HG03097 (cell line): ENCODE measurements at regions not wholly inside any gene's neighbourhood (a gene's known extent, or its start where the extent isn't known, plus 50 kb on each side); places are given as distances from the start of the nearest gene placed in this dataset.
"Not testable (repeated sequence)": the region's sequence is repeated elsewhere in the genome, so short reads cannot be mapped to it uniquely, and the experiment has no call there.

Experiments used
- ATAC-seq: cut with Tn5 transposase; IDR thresholded peaks from one replicate; pipeline ENCODE4 v1.9.1; 2021; ENCODE audit not compliant: unreplicated experiment, low FRiP score

DNA sequence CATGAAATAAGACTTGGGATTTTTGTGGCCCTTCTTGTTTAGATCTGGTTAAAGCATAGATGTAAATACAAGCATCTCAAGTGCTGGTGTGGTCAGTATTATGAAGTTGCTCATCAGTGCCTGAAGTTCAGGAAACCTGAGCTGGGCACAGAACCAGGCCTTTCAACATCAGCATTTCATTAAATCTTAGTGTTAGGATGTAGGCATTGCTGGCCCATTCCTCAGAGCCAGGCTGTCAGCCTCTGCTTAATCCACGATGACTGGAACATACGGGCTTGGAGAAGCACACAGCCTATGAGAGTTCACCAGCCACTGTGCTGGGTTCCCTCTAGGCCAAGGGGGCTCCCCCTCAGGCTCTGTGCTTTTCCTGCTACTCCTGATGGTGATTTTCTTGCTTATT lies 270.2 kb downstream of the EN1 start:
- no peak for ATAC-seq

DNA sequence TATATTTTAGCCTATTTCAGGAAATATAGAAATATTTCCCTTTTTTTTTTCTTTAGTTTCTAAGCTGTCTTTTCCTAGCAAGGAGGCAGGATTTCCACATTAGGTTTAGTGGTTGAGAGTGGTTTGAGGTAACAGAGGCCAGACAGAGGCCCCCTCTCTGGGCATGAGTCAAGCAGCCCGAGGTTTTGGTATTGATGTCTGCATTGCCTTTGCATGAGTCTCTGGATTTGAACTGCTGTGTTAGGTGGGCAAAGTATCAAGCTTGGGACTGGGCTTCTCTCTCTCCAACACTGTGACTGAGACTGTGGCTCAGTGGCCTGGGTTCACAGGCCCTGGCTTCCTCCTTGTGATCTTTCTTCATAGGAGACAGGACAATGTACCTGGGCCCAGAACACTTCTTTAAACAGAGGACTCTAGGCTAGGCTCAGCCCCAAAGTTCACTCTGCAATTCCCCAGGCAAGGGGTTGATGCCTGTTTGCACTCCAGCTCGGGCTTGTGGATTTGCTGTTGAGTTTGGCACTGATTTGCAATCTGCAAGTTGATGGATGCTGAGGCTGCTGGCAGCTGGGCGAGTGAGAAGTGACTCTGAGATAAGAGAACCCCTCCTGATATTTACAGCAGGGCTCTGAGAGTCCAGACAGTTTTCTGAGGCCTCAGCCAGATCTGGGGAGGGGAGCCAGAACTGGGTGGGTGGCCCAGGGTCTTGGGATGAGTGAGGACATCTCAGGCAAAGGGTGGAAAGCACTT lies 271.2 kb downstream of the EN1 start:
- no peak for ATAC-seq

DNA sequence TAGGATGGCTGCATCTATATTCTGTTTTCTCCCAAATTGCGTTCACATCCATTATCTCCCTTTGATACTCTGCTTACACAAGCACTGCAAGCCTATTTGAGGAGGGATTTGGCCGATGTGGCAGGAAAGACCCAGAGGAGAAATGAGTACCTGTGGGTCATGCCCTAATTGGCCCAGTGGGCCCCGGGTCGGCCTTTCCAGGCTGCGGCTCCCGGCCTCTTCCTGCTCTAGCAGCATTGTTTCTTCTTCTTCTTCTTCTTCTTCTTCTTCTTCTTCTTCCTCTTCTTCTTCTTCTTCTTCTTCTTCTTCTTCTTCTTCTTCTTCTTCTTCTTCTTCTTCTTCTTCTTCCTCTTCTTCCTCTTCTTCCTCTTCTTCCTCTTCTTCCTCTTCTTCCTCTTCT lies 275.1 kb downstream of the EN1 start:
- not testable (repeated sequence) for ATAC-seq

DNA sequence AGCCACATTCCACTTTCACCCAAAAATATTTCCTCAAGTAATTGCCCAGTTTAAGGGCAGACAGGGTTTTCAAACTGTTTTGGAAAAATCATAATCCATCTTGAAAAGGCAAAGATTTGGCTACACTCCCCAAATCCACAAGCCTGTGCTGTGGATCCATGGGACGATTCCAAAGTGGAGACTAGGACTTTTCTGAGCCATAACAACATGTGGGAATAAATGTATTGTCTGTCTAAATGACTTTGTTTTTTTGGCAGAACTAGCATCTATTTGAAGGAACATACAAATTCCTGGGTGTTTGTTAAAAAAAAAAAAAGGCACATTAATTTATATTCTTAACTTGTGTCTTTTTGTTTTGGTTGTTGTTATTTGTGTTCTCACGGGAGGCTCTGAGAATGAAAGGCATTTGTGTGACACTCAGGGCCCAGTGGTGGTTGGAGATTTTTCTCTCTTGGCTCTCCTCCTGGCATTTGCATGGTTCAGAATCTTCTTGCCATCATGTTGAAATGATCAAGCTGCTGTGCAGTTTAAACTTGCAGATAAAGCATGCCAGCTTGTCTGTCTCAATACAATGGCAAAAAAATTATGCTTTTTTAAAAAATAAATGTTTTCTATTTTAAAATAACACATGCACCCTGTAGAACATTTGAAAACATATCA lies 277.4 kb downstream of the EN1 start:
- no peak for ATAC-seq

DNA sequence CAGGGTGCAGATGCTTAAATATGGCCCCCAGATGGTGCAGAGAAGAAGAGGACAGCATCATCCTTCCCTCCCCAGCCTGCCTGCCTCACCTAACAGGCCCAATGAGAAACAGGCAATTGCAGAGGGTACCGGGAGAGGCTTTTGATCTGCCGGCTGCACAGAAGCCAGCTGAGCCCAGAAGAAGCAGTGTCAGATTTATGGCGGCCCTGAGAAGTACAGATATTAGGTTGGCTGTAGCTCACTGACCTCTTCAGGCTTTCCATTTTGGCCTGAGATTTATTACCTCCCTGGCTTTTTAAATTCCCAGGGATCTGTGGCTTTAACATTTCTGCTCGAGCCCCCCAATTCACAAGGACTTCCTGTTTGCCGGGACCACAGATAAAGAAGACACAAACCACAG lies 278.7 kb downstream of the EN1 start:
- no peak for ATAC-seq

DNA sequence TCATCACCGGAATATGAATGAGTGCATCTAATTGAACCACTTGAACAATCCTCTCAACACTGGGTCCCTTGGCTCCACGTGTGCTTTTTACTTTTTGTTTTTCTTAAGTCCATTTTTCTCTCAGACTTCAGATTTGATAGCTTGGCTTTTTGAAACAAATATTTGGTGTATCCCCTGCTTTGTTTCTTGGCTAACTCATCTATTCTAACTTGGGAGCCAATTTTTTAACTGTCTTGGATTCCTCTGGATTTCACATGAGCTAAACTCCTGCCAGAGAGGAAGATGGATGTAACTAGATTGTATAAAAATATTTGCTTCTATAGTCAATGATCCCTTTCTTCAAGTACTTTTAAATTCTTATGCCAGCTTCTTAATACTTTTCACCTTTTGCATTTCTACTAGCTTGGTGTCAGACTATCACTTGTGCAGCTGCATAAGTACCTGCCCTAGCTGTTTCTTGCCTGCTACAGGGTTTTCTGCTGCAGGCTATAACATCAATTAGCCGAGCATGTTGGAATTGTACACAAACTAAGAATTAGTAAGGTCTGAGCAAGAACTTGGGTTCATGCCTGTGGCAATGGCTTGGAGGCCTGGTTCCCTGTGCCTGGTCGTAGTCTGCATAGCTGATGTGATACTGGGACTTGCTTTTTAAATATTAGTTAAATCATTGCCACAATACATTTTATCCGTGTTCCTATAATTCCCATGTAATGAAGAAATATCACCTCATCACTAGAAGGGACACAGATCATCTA lies 281.5 kb downstream of the EN1 start:
- ATAC-seq: no peak

DNA sequence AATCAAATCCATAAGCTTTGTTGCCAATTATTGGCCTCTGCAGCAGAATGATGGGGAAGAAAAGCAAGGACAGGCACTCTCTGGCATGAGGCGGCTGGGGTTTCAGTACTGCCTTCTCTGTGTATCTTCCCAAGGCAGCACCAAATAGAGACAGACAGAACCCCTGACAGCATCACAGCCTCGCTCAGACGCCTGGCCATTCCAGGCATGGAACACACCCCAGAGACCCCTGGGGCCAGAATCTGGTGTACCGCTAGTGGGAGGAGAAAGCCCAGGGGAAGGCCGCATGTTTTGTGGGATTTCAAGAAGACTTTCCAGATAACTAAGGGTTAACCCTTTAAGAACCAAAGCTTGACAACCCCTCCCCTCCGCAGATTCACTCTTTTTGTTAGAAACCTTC lies 282.1 kb downstream of the EN1 start:
- ATAC-seq: no peak

DNA sequence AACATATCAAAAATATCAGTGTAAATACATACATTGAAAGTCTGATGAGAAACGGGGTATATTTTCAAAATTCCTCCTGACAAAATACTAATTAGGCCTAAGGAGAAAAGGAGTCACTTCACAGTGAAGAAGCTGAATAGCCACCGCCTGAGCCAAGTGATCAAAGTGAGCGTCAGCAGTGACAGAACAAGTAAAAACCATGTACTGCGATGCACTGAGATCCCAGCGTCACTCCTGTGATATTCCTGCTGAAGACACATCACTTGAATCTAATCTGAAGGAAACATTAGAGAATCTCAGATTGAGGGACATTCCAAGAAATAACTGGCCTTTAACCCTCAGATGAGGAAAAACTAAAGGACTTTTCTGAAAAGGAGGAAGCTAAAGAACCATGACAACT lies 285.3 kb downstream of the EN1 start:
- no peak for ATAC-seq

DNA sequence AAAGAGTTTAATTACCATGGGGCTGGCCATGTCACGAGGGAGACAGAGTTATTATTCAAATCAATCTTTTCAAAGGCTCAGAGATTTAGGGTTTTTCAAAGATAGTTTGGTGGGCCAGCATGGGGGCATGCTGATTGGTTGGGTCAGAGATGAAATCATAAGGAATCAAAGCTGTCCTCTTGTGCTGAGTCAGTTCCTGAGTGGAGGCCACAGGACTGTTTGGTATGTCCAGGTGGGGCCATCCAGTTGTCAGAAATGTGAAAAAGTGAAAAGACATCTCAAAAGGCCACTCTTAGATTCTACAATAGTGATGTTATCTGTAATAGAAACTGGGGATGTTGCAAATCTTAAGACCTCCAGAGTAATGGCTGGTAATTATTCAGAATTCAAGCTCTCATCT lies 288.6 kb downstream of the EN1 start:
- ATAC-seq: no peak

DNA sequence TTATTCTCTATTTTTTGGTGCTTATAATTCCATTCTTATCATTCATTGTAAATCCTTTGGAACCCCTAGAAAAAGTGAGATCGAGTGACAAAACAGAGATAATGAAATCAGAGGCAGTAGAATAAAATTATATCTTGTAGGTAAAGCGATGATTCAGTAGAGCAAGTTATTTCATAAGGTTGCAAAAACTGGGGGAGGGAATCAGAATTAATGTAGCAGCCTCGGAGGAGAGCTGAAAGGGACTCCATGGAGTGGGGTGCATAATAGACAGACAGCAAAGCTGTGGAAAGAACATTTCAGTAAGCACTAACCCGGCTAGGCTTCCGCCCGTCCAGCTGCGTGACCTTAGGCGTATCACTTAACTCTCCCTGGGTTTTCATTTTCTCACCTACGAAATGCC lies 289.7 kb downstream of the EN1 start:
- ATAC-seq: no peak

DNA sequence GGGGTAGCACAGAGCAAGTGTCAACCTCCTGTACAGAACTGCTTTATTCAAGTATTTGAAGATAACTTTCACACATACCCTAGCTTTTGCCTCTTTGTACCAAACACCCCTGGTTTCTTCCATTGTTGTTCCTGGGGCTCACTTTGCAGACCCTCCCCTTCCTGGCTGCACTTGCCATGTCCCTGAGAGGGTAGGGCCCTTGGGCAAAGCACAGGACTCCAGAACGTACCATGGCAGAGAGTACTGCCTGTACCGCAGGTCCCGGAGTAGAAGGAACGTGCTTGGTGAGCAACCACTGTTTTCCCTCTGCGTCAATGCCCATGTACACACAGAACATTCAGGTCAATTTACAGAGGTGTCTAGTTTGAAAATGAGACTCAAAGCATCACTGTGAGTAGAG lies 290.4 kb downstream of the EN1 start:
- ATAC-seq: no peak

DNA sequence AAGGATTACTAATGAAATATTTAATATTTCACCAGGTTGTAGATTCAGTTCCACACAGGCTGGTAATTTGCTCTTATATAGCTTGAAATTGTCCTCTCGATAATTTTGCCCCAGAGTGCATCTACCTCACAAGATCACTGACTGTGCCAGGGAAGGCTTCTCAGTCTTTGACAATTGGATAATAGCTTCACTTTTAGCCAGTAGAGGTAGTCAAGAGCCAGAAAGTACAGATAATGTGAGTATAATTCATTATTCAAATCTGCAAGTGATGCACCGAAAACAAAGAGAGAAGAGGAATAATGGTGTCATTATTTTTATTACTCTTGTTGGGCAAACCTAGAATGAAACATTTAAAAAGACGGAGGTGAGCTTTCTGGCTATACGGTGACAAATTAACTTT lies 292.8 kb downstream of the EN1 start:
- ATAC-seq: no peak

DNA sequence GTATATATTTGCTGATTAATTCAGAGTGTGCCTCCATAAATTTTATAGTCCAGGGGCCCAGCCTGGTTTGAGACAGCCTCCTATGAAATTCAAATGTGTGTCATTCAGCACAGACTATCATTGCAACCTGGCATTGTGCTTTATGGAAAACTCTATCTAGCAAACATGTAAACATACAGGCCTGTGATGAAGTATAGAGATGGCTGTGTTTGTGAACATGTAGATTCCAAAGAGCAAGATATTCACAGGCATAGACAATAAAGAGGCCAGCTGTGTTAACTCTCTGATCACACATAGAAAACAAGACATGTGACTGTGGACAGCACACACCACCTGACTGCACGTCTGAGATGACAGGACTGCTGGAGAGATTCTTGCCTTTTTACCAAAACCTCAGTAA lies 297.9 kb downstream of the EN1 start:
- ATAC-seq: no peak

DNA sequence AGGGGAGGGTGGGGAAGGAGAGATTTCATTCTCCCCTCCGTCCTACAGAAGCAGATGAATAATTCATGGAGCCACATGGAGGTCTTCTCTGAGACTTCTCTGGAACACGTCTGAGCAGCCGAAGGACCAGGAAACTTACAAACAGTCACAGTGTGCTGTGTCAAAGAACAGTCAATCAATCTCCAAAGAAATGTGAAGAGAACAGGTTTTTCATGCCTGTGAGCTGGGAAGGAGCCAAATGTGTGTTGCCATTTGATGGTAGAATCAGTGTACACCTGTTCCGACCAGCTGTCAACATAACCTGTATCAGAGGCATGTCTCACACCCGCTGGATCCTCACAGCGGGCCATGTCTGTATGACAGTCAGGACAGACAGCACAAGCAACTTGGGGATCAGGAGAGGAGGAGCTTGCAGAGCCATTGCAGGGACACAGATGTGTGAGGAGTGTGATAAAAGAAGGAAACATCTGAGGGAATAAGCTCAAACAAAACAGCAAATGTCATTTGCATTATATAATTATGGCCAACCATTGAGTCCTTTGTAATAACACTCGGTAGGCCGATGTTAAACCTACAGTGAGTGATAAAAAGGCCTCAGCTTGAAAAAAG lies 298.5 kb downstream of the EN1 start:
- no peak for ATAC-seq

DNA sequence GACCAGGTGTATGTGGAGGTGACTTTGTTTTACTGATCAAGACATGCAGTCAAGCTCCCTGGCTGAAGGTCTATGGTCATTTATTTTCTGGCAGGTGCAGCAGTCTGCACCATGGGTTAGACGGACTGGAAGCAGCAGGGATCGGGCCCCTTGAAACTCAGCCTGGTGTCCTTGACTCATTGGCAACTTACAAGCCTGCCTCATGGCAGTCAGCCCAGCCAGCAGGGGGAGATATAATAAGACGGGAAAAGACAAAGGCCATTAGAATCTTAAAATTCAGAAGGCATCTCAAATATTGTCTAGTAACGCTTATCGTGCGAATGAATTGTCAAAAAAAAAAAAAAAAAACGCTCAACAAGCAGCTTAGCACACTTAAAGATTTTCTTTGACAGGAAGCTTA lies 308.2 kb downstream of the EN1 start:
- no peak for ATAC-seq

DNA sequence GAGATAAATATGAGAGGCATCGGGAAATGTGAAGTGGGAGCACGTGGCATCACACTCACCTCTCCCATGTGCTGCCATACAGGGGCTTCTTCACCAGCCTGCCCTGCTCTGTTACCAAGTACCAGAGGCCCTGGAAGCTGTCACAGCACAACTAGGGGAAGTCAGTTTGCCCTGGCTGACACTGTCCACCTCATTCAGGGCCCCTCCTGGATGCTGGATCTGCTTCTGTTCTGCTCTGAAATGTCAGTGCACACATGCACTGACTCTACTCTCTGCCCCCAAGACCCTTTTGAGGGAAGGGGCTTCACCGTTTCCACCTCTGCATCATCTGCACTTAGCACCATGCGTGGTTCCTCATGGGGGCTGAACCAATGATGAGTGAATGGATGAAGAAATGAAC lies 311.1 kb downstream of the EN1 start:
- no peak for ATAC-seq

DNA sequence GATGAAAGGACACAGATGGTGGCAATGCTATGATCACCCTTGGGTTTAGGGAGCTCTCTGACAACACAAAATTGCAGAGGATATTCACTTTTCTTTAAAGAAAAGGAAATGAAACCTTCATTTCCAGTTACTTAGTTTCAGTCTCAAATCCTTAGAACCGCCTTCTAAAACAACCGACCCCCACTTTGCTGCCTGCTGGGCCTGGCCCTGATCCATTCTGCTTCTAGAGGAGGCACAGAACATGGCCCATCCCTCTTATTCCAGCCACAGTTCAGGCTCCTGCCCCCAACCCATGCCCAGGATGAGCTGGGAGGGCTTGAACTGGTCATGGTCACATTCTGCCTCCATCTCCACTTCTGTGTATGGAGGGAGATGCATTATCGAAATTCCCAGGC lies 311.6 kb downstream of the EN1 start:
- ATAC-seq: no peak

DNA sequence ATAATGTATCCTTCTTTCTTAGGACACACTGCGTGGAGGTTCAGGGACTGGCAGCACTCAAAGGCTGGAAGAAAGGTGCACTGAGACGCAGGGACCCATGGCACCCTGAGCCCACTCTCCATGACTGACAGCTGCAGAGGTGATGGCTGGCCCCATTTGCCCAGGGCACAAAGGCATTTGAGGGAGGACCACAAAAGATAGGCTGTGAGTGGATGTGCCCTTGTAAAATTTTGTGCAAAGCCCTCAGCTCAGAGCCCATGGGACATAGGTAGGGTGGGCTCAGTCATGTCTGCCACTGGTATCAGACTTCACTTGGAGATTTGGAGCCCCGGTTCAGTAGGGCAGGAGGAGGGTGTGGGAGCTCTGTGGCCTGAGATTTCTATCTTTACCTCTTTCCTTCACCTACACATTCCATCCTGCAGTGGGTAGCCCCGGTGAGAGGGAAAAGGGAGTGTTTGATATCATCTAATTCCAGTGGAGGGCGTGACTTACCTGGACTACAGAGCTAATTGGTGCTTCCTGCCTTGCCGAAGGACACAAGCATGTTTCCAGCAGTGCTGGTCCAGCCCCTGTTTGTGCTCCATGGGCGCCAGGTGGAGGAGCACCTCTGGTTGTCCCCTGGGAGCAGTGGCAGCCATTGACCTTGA lies 312.2 kb downstream of the EN1 start:
- ATAC-seq: no peak

DNA sequence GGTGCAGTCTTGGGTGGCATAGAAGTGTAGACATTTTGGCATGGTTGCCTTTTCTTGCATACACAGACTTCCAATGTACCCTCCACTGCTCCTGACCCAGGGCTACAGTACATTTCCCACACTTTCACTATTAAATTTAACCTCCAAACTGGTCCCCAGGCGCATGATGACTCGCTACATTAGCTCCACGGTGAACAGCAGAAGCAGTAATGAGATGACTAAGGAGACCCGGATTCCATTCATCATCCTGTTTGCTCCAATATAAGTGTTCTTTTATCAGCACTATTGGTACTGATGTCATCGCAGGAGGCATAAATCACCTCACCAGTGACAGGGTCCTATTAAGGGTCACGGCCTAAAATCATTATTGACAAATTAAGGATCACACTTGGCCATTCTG lies 316.5 kb downstream of the EN1 start:
- ATAC-seq: no peak

DNA sequence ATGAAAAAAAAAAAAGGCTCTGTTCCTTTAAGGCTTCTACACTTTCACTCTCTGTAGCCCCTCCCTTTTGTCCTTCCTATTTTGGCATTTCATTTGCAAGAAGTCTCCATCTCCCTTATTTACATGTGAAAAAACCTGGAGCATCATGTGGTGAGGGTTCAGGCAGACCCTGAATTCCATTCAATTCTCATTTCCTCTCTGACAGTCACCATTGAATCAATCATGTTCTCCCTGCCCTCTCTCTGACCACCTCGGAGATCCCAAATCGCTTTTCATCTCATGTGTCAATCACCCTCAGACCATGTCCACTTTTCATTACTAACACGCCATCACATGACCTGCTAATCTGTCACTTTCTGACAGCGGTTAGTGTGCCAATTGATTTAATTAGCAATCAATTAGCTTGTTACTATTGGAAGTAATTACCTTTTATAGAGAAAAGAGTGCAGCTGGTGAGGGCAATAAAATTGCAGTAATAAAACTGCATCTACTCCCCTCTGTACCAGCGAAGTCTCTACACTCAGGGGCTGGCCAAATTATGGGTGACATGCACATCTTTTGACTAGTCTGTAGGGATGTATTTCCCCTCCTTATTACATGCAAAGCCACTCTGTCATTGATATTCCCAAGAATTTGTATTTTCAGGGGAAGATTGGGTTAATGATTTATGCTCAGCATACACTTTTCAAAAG lies 317.4 kb downstream of the EN1 start:
- ATAC-seq: no peak
